ENCODE measurements at regions not wholly inside any gene's neighbourhood (a gene's known extent, or its start where the extent isn't known, plus 50 kb on each side); places are given as distances from the start of the nearest gene placed in this dataset.

DNA sequence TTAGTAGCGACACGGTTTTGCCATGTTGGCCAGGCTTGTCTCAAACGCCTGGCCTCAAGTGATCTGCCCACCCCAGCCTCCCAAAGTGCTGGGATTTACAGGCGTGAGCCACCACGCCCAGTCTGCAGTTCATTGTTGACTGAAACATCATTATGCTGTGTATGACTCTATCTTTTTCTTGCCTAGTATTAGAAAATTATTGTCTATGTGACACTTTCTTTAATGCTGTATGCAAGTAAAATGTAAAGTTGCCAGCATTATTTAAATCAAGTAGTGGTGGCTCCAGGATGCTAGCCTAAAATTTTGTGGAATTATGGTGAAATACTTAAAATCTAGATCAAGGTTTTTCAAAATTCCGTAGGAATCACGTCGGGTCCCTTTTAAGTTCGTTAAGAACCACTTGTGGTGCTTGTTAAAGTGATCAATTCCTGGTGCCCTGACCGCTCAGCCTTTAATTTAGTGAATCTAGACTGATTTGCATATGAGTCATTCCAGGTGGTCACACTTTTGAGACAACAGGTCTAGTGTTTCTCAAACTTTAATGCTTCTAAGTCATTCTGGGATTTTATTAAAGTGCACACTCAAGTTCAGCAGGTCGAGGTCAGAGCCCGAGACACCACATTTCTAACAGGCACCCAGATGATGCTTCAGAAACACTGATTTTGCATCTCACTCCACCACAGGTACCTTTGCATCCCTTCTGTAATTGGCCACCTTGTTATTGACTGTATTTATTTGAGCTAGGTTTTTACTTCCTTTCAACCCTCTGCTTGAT lies 132.6 kb upstream of the MTHFD1L start:
- TF ChIP-seq, protein P1, sequence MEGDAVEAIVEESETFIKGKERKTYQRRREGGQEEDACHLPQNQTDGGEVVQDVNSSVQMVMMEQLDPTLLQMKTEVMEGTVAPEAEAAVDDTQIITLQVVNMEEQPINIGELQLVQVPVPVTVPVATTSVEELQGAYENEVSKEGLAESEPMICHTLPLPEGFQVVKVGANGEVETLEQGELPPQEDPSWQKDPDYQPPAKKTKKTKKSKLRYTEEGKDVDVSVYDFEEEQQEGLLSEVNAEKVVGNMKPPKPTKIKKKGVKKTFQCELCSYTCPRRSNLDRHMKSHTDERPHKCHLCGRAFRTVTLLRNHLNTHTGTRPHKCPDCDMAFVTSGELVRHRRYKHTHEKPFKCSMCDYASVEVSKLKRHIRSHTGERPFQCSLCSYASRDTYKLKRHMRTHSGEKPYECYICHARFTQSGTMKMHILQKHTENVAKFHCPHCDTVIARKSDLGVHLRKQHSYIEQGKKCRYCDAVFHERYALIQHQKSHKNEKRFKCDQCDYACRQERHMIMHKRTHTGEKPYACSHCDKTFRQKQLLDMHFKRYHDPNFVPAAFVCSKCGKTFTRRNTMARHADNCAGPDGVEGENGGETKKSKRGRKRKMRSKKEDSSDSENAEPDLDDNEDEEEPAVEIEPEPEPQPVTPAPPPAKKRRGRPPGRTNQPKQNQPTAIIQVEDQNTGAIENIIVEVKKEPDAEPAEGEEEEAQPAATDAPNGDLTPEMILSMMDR (IDR thresholded peaks at IDR 0.05): no peak
- no peak for TF ChIP-seq POLR2A (IDR thresholded peaks at IDR 0.05)
- TF ChIP-seq EP300 (IDR thresholded peaks at IDR 0.05; ENCODE audit: low read depth): no peak
- TF ChIP-seq POLR2AphosphoS5 (IDR thresholded peaks at IDR 0.05): no peak
